ENCODE measurements at regions not wholly inside any gene's neighbourhood (a gene's known extent, or its start where the extent isn't known, plus 50 kb on each side); places are given as distances from the start of the nearest gene placed in this dataset.

DNA sequence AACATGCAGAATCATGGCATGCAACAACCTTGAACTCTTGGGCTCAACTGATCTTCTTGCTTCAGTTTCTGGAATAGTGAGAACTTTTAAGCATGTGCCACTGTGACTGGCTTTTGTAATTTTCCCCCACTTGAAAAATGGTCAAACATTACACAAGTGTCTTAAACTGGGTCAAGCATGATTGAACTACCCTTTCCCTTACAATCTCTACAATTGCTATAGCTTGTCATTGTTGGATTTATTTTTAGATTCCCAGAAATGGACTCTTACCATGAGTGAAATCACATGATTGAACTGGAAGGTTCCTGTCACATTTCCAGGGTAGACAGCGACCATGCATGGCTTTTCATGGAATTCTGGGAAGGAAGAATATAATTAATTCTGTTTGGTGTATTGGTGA lies 102.2 kb upstream of the TUBA3C start:
- H3K4me1 ChIP-seq (ENCODE audit: control insufficient read depth in 1 of 2, insufficient read depth in 2 of 2, low read depth in 1 of 2, low read length in 1 of 2), result no peaks in the 10 kb centered on the region
- no peak overlapping the region for H3K4me2 ChIP-seq
- no peaks in the 10 kb centered on the region for H3K27me3 ChIP-seq (ENCODE audit: insufficient read depth)
- H3K36me3 ChIP-seq (replicated peaks in 1 of 2; ENCODE audit: control insufficient read depth in 1 of 2, insufficient read depth in 2 of 2, low read length in 1 of 2), result no peaks in the 10 kb centered on the region
- DNase-seq, result no peak
- no peak overlapping the region for H3K27ac ChIP-seq (ENCODE audit: low read depth in 2 of 2, low read length in 1 of 2)
- H4K20me1 ChIP-seq (ENCODE audit: insufficient read depth), result no peaks in the 10 kb centered on the region
- ChIA-PET CTCF (no interaction called here), POLR2A (no interaction called here)
- 0% methylated on average over 1 of the region's 1 CpG for WGBS (ENCODE audit: low lambda C conversion rate)
- no peak overlapping the region for H3K9ac ChIP-seq
- H2AFZ ChIP-seq (ENCODE audit: low read depth), result no peak overlapping the region
- no peaks in the 10 kb centered on the region for H3F3A ChIP-seq (replicated peaks; ENCODE audit: insufficient read depth)
- H3K9me3 ChIP-seq, result no peaks in the 10 kb centered on the region
- H3K9me2 ChIP-seq, result no peaks in the 10 kb centered on the region
- H3K79me2 ChIP-seq (ENCODE audit: insufficient read depth), result no peaks in the 10 kb centered on the region
- TF ChIP-seq GATA2 (CRISPR knock-in tag; IDR thresholded peaks at IDR 0.05) (no peak), RXRA (IDR thresholded peaks at IDR 0.05; ENCODE audit: borderline replicate concordance, low read depth) (no peak), SMC3 (IDR thresholded peaks at IDR 0.05; ENCODE audit: low read depth, low read length) (no peak), ELF1 (IDR thresholded peaks at IDR 0.05) (no peak), FOXM1 (IDR thresholded peaks at IDR 0.05; ENCODE audit: low read depth) (no peak), FOXJ3 (CRISPR knock-in tag; IDR thresholded peaks at IDR 0.05) (no peak), RCOR1 (IDR thresholded peaks at IDR 0.05; ENCODE audit: low read length) (no peak), POLR2AphosphoS5 (IDR thresholded peaks at IDR 0.05; ENCODE audit: low read depth, low read length) (no peak), GABPA (IDR thresholded peaks at IDR 0.05; ENCODE audit: low read depth) (no peak), EZH2phosphoT487 (IDR thresholded peaks at IDR 0.05; ENCODE audit: borderline replicate concordance, low read depth) (no peak), RAD21 (IDR thresholded peaks at IDR 0.05; ENCODE audit: low read length) (no peak), JUND (IDR thresholded peaks at IDR 0.05) (no peak), RFX5 (IDR thresholded peaks at IDR 0.05; ENCODE audit: low read length) (no peak)
- TF ChIP-seq, protein P1, sequence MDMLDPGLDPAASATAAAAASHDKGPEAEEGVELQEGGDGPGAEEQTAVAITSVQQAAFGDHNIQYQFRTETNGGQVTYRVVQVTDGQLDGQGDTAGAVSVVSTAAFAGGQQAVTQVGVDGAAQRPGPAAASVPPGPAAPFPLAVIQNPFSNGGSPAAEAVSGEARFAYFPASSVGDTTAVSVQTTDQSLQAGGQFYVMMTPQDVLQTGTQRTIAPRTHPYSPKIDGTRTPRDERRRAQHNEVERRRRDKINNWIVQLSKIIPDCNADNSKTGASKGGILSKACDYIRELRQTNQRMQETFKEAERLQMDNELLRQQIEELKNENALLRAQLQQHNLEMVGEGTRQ (IDR thresholded peaks at IDR 0.05; ENCODE audit: borderline replicate concordance, low read depth, low read length), result no peak
- TF ChIP-seq, protein P2, sequence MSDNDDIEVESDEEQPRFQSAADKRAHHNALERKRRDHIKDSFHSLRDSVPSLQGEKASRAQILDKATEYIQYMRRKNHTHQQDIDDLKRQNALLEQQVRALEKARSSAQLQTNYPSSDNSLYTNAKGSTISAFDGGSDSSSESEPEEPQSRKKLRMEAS (IDR thresholded peaks at IDR 0.05; ENCODE audit: low read depth), result no peak
- no peak overlapping the region for H3K4me3 ChIP-seq (ENCODE audit: low read depth in 2 of 2, low read length in 1 of 2)

DNA sequence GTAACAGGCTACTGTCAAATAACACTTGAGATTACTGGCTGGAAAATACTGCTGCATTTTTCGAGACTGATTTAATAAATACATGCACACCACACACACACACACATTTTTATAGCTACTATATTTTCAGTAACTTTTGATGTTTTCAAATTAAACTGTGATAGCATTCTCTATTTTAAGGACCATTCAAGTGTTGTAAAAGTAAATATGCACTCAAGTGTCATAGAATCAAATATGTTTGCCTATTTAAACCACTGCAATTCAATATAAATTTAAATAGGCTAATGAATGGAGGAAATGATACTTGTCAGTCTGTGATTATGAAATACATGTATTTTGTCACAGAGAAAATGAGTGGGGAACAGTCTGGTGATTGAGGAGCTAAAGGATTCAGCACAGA lies 86.7 kb upstream of the TUBA3C start:
- Histone ChIP-seq H3K27me3 (ENCODE audit: insufficient read depth) (no peaks in the 10 kb centered on the region; the same call in 1 of the 2 replicates), H4K20me1 (ENCODE audit: insufficient read depth) (no peaks in the 10 kb centered on the region), H3F3A (replicated peaks; ENCODE audit: insufficient read depth) (no peaks in the 10 kb centered on the region), H3K27ac (ENCODE audit: low read depth in 2 of 2, low read length in 1 of 2) (no peak overlapping the region), H2AFZ (ENCODE audit: low read depth) (no peak overlapping the region), H3K9ac (no peak overlapping the region), H3K36me3 (replicated peaks in 1 of 2; ENCODE audit: control insufficient read depth in 1 of 2, insufficient read depth in 2 of 2, low read length in 1 of 2) (no peaks in the 10 kb centered on the region), H3K4me1 (ENCODE audit: control insufficient read depth in 1 of 2, insufficient read depth in 2 of 2, low read depth in 1 of 2, low read length in 1 of 2) (no peaks in the 10 kb centered on the region; a peak in 1 of 4 replicates), H3K79me2 (ENCODE audit: insufficient read depth) (no peaks in the 10 kb centered on the region), H3K4me2 (no peak overlapping the region), H3K9me2 (no peaks in the 10 kb centered on the region), H3K4me3 (ENCODE audit: low read depth in 2 of 2, low read length in 1 of 2) (no peak overlapping the region), H3K9me3 (no peaks in the 10 kb centered on the region)
- TF ChIP-seq, protein P1 (IDR thresholded peaks at IDR 0.05; ENCODE audit: borderline replicate concordance, low read depth, low read length), result no peak
- no peak for TF ChIP-seq RFX5 (IDR thresholded peaks at IDR 0.05; ENCODE audit: low read length)
- TF ChIP-seq TCF12 (IDR thresholded peaks at IDR 0.05), result no peak
- TF ChIP-seq JUND (IDR thresholded peaks at IDR 0.05), result no peak
- ChIA-PET CTCF (no interaction called here), POLR2A (no interaction called here)
- DNase-seq, result no peak
- 0% methylated on average over 1 of the region's 1 CpG for WGBS (ENCODE audit: low lambda C conversion rate)

Measured in SK-N-SH (cell line).